GM19452 (cell line): ENCODE measurements at regions not wholly inside any gene's neighbourhood (a gene's known extent, or its start where the extent isn't known, plus 50 kb on each side); places are given as distances from the start of the nearest gene placed in this dataset.
"Not testable (repeated sequence)": the region's sequence is repeated elsewhere in the genome, so short reads cannot be mapped to it uniquely, and the experiment has no call there.

ENCODE experiments used
- ATAC-seq: cut with Tn5 transposase; IDR thresholded peaks from one replicate; pipeline ENCODE4 v1.9.1; 2021; ENCODE audit not compliant: unreplicated experiment

DNA sequence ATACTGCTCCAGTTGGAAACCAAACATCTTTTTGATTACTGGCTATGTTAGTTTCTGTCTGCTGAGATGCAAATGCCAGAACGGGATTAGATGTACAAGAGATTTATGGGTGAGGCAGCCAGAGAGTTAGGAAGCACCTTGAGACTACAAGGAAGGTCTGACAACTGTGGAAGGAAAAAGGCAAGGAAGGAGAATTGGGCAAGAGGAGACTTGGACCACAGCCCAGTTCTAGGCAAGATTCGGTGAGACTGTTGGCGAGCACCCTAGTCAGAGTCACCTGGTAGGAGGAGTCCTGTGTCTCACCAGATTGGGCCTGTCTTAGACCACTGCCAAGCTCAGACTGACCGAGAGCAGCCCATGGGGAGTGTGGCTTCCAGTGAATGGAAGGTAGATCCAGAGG is 91.8 kb upstream of the F13A1 start:
- ATAC-seq: no peak

GRCh38 chr6:6412700-6413099 is 92.2 kb upstream of the F13A1 start:
- no peak for ATAC-seq

DNA sequence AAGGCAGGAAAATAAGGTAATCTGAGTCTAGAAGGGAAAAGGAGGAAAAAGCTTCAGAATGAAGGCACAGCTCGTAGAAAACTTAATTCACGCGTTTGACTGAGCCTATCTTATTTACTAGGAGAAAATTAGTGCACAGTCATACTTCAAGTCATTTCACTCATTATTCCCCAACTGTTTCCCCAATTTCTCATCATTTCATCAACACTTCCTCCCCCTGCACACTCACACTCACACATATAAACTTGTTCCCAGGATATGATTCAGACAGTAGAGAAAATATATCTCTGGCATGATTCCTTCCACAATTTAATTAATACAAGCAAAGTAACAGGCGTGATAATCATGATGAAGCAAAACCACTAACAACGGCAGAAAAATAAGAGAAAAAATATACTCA is 94.5 kb upstream of the F13A1 start:
- no peak for ATAC-seq

DNA sequence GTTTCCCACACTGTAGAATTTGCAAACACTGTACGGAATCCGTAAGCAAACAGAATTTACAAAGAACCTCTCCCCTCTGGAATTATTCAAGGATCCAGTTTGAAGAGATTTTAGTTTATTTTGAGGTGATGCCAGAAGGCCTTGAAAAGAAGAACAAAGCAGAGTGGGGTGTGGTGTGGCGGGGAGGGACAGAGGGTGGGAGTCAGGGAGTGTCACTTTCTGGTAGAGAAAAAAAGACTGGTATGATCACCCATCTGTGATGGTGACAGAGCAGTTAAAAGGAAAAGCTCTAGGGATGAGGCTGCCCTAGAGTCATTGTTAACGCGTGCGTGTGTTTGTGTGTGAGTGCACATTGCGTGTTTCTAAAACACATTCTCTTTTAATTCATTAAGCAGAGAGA is 97.0 kb upstream of the F13A1 start:
- ATAC-seq: no peak

DNA sequence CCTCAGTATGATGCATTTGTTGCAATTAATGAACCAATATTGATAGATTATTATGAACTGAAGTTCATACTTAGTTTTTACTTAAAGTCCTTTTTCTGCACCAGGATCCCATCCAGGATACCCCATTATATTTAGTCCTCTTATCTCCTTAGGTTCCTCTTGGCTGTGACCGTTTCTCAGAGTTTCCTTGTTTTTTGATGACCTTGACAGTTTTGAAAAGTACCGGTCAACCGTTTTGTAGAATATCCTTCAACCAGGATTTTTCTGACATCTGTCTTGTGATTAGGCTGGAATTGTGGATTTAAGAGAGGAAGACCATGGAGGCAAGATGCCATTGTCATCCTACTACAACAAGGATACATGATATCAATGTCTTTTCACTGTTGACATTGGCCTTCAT is 98.0 kb upstream of the F13A1 start:
- no peak for ATAC-seq

GRCh38 chr6:6420107-6420506 is 99.6 kb upstream of the F13A1 start:
- ATAC-seq: no peak

GRCh38 chr6:6434151-6434550 is 113.7 kb upstream of the F13A1 start:
- no peak for ATAC-seq

GRCh38 chr6:6434723-6435122 is 114.3 kb upstream of the F13A1 start:
- no peak for ATAC-seq

DNA sequence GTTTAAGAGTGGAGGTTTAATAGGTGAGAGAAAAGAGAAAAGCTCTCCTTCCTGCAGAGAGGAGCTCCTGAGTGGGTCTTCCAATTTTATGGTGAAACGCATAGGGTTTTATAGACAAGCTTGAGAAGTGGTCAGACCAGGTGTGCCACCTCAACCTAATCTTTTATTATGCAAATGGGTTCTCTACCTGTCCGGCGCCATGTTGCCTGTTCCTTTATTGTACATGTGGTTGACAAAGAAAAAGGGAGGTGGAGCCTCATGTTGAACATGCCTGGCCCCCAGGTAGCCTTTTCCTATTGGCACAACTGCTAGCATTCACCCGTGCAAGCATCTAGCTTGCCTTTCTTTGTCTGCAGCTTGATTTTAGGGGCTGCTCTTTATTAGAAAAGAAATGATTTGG is 115.9 kb upstream of the F13A1 start:
- no peak for ATAC-seq

- no peak for ATAC-seq
Observed at GRCh38 chr6:6436946-6437345, 116.5 kb upstream of the F13A1 start.

- ATAC-seq: no peak
Observed at GRCh38 chr6:6438286-6438685, 117.8 kb upstream of the F13A1 start.

- no peak for ATAC-seq
Observed at GRCh38 chr6:6439778-6440177, 119.3 kb upstream of the F13A1 start.

DNA sequence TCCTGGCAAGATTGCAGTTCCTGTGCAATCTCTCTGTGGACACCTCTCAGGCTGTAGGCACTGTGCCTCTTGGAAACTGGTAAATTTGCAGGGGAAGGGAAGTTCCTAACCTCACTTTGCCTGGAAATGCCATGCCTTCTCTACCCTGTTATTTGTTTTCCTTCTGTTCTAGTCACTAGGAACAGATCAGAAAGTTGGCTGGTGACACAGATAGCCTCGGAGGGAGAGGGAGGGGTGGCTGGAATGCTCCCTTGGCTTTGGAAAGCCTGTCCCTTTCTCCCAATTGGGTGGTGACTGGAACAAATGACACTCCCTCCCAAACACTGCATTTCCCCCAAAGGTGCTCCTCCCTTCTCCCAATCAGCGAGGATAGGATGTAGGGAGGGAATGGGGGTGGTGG is 131.5 kb upstream of the F13A1 start:
- ATAC-seq: no peak

DNA sequence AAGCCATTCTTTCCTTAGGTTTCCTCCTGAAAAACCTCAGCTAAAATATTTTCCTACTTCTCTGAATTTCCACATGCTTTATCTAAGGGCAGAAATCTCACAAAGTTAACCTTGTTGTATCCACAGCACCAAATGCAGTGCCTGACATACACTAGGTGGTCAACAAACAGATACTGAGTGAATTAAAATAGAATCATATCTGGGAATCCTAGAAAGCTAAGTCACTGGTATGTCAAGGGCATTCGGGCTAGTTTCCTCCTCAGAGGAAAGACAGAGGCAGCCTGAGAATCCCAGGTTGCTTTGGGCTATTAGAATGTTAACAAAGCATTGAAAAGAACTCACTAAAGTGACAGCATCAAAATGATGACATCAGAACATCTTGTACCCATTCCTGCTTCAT is 132.7 kb upstream of the F13A1 start:
- ATAC-seq: no peak

GRCh38 chr6:6455272-6455671 is 133.2 kb upstream of the LY86 start:
- no peak for ATAC-seq

- ATAC-seq: no peak
Observed at GRCh38 chr6:6458172-6458571, 130.3 kb upstream of the LY86 start.

GRCh38 chr6:6459963-6460362 is 128.6 kb upstream of the LY86 start:
- ATAC-seq: not testable (repeated sequence)

DNA sequence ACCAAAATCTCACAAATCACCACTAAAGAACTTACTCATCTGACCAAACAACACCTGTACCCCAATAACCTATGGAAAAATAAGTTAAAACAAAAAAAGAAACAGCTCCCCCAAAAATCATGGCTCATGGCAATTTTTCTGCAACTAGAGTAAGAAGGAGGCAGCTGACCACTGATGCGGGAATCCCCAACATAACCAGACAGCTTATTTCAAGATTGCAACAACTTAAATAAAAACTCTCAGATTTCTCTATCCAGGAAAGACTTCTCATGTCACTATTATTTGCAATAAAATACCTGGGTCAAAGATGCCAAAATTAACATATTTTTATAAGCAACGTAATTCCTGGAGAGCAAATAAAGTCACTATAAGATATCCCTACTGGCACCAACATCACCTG is 128.1 kb upstream of the LY86 start:
- no peak for ATAC-seq

- ATAC-seq: no peak
Observed at GRCh38 chr6:6461138-6461537, 127.4 kb upstream of the LY86 start.

DNA sequence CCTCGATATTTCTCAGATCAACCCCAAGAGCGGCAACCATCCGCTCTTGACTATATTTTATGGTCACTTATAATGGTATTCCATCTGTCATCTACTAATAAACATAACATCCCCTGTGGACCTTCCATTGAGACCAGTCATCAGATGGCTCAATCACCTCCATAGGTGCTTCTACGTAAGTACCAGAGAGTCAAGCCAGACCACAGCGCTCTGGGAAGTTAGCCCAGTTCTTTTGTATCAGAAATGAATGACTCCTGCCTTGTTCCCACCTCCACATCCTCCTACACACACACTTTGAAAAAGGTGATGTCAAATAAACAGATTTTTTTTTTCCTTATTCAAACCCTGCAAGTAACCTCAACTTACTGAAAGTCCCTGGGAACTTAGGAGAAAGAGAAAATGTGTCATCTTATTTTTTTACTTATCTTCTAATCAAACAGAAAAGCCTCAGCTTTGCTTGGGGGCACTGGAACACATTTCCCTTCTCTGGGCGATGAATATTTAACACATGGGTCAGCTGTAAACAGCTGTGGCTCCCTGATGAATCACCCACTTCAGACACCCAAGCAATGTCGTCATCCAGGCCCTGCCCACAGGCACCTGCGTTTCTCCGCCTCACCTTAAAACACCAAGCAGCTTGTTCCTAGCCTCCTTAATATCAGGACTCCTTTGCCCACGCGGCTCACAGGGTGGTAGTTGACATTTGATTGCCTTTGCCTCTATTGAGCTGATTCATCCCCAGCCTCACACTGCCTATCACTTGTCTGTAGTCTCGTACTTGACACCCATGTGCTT is 121.4 kb upstream of the LY86 start:
- ATAC-seq: no peak

DNA sequence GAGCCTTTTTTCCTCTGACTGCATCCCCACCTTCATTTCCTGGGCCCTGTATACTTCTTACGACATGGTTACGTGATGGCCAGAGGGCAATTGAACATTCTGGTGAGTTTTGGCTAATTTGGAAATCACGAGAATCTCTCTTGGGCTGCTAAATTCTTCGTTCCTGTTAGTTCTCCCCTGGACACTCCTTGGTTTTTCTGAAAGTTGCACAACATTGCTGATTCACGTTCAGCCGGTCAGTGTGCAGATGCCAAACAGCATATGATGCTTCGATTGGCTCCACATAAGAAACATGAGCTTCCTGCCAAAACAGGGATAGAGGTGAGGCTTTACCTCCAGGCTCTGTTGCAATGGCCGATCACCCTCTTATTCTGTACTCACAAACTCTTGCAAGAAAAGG is 119.4 kb upstream of the LY86 start:
- ATAC-seq: no peak

DNA sequence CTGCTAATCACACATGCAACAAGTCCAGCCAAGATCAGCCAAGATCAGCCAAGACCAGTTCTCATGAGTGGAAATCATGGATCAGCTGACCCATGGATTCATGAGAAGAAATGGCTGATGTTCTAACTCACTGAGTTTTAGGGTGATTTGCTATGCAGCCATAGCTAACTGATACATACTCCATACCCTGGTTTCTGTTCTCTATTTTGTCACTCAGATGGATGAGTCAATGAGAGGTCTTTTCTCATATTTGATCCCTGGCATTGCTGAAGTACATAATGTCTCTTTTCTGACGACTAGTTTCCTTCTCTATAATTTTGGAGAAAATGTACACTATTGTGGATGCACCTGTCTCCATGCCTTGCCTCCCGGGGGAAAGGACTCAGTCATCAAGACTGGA is 118.4 kb upstream of the LY86 start:
- no peak for ATAC-seq

GRCh38 chr6:6471276-6471675 is 117.2 kb upstream of the LY86 start:
- ATAC-seq: no peak
